ENCODE measurements at regions not wholly inside any gene's neighbourhood (a gene's known extent, or its start where the extent isn't known, plus 50 kb on each side); places are given as distances from the start of the nearest gene placed in this dataset.
A peak's percentile ranks its signal among the peaks of the same experiment; 100 is the strongest.

GRCh38 chr9:1612886-1613285 lies 402.3 kb upstream of the SMARCA2 start:
- no peak overlapping the region for H3K4me3 ChIP-seq (ENCODE audit: low read length)
- TF ChIP-seq CTCF (IDR thresholded peaks at IDR 0.05; ENCODE audit: insufficient read depth, low read depth, low read length, missing control alignments): no peak
- peak; percentile 97 for DNase-seq (ENCODE audit: low read depth)

GRCh38 chr9:1617419-1617818 lies 397.7 kb upstream of the SMARCA2 start:
- H3K4me3 ChIP-seq (ENCODE audit: low read length): no peak overlapping the region
- TF ChIP-seq CTCF (IDR thresholded peaks at IDR 0.05; ENCODE audit: insufficient read depth, low read depth, low read length, missing control alignments): no peak
- no peak for DNase-seq (ENCODE audit: low read depth)

GRCh38 chr9:1619915-1620710 lies 395.0 kb upstream of the SMARCA2 start:
- peak; percentile 67 for TF ChIP-seq CTCF (IDR thresholded peaks at IDR 0.05; ENCODE audit: insufficient read depth, low read depth, low read length, missing control alignments)
- no peak overlapping the region for H3K4me3 ChIP-seq (ENCODE audit: low read length)
- peak; percentile 67 for DNase-seq (ENCODE audit: low read depth)

- TF ChIP-seq CTCF (IDR thresholded peaks at IDR 0.05; ENCODE audit: insufficient read depth, low read depth, low read length, missing control alignments): no peak
- peak; percentile 5 for DNase-seq (ENCODE audit: low read depth)
- H3K4me3 ChIP-seq (ENCODE audit: low read length): no peak overlapping the region
These were observed 377.7 kb upstream of the SMARCA2 start for GRCh38 chr9:1637401-1637800.

- H3K4me3 ChIP-seq (ENCODE audit: low read length): no peak overlapping the region
- peak; percentile 80 for DNase-seq (ENCODE audit: low read depth)
- no peak for TF ChIP-seq CTCF (IDR thresholded peaks at IDR 0.05; ENCODE audit: insufficient read depth, low read depth, low read length, missing control alignments)
These were observed 376.0 kb upstream of the SMARCA2 start for GRCh38 chr9:1639166-1639565.

- peak; percentile 93 for DNase-seq (ENCODE audit: low read depth)
- TF ChIP-seq CTCF (IDR thresholded peaks at IDR 0.05; ENCODE audit: insufficient read depth, low read depth, low read length, missing control alignments): no peak
- no peak overlapping the region for H3K4me3 ChIP-seq (ENCODE audit: low read length)
These were observed 367.4 kb upstream of the SMARCA2 start for GRCh38 chr9:1647776-1648175.

GRCh38 chr9:1653282-1653681 lies 361.9 kb upstream of the SMARCA2 start:
- TF ChIP-seq CTCF (IDR thresholded peaks at IDR 0.05; ENCODE audit: insufficient read depth, low read depth, low read length, missing control alignments): no peak
- H3K4me3 ChIP-seq (ENCODE audit: low read length): no peak overlapping the region
- no peak for DNase-seq (ENCODE audit: low read depth)
